Activated naive CD8-positive, alpha-beta T cell treated with anti-CD3 and anti-CD28 coated beads, Interleukin-2, amount 50 U/mL, for 24 hours (primary cell): ENCODE measurements at regions not wholly inside any gene's neighbourhood (a gene's known extent, or its start where the extent isn't known, plus 50 kb on each side); places are given as distances from the start of the nearest gene placed in this dataset.

Experiments used
- ATAC-seq: fragments of 150-1000 bp; cut with Tn5 transposase; one replicate; pipeline ENCODE4 v1.10.0; 2021
- DNase-seq: peaks from one replicate; pipeline ENCODE4 v3.0.0; 2021
- H3K27ac Mint-ChIP-seq: one replicate; pipeline ENCODE4 v1.8.0; 2021; ENCODE audit warnings: mild to moderate bottlenecking, mixed read lengths
- H3K27me3 Mint-ChIP-seq: one replicate; pipeline ENCODE4 v1.8.0; 2021; ENCODE audit warnings: mixed read lengths
- H3K36me3 Mint-ChIP-seq: one replicate; pipeline ENCODE4 v1.8.0; 2021; ENCODE audit warnings: low read depth, mixed read lengths
- H3K4me1 Mint-ChIP-seq: one replicate; pipeline ENCODE4 v1.8.0; 2021; ENCODE audit warnings: mixed read lengths
- H3K4me3 Mint-ChIP-seq: one replicate; pipeline ENCODE4 v1.8.0; 2021; ENCODE audit warnings: mild to moderate bottlenecking, moderate library complexity, mixed read lengths
- H3K9me3 Mint-ChIP-seq: one replicate; pipeline ENCODE4 v1.8.0; 2021; ENCODE audit warnings: mixed read lengths

- no peak overlapping the region for H3K4me3 Mint-ChIP-seq
- H3K36me3 Mint-ChIP-seq: peaks cover 10% of the 10 kb centered on the region
- no peak for DNase-seq
- peak overlapping the region; percentile 53 for H3K27ac Mint-ChIP-seq
- H3K4me1 Mint-ChIP-seq: peaks cover 34% of the 10 kb centered on the region
- peaks cover 19% of the 10 kb centered on the region for H3K9me3 Mint-ChIP-seq
- peak; percentile 95 for ATAC-seq
- H3K27me3 Mint-ChIP-seq: no peaks in the 10 kb centered on the region
These were observed 379.3 kb upstream of the CBLB start for GRCh38 chr3:106247902-106248684.

GRCh38 chr3:106249159-106249558, 380.3 kb upstream of the CBLB start:
- Mint-ChIP-seq H3K36me3 (peaks cover 10% of the 10 kb centered on the region), H3K4me1 (peaks cover 30% of the 10 kb centered on the region), H3K27ac (no peak overlapping the region), H3K9me3 (peaks cover 19% of the 10 kb centered on the region), H3K27me3 (no peaks in the 10 kb centered on the region), H3K4me3 (no peak overlapping the region)
- ATAC-seq: no peak
- no peak for DNase-seq

GRCh38 chr3:106249981-106250380, 381.2 kb upstream of the CBLB start:
- peaks cover 10% of the 10 kb centered on the region for H3K36me3 Mint-ChIP-seq
- no peak overlapping the region for H3K27ac Mint-ChIP-seq
- H3K4me1 Mint-ChIP-seq: peaks cover 32% of the 10 kb centered on the region
- no peak for ATAC-seq
- no peaks in the 10 kb centered on the region for H3K27me3 Mint-ChIP-seq
- H3K4me3 Mint-ChIP-seq: no peak overlapping the region
- peaks cover 19% of the 10 kb centered on the region for H3K9me3 Mint-ChIP-seq
- DNase-seq: no peak

- no peak for DNase-seq
- no peak overlapping the region for H3K27ac Mint-ChIP-seq
These were observed 382.5 kb upstream of the CBLB start for GRCh38 chr3:106251160-106251892.

GRCh38 chr3:106255870-106256248, 387.0 kb upstream of the CBLB start:
- Mint-ChIP-seq H3K9me3 (peaks cover 12% of the 10 kb centered on the region), H3K27ac (no peak overlapping the region), H3K36me3 (peaks cover 6% of the 10 kb centered on the region), H3K4me3 (no peak overlapping the region), H3K4me1 (peaks cover 8% of the 10 kb centered on the region), H3K27me3 (no peaks in the 10 kb centered on the region)
- ATAC-seq (no peak), DNase-seq (no peak)

More at GRCh38 chr3:106251160-106251892, 382.5 kb upstream of the CBLB start:
- H3K36me3 Mint-ChIP-seq: peaks cover 10% of the 10 kb centered on the region
- no peak for ATAC-seq
- H3K9me3 Mint-ChIP-seq: peaks cover 19% of the 10 kb centered on the region
- H3K4me3 Mint-ChIP-seq: no peak overlapping the region
- H3K27me3 Mint-ChIP-seq: no peaks in the 10 kb centered on the region
- peaks cover 34% of the 10 kb centered on the region for H3K4me1 Mint-ChIP-seq

GRCh38 chr3:106256249-106256957, 387.6 kb upstream of the CBLB start:
- no peak for DNase-seq
- H3K4me3 Mint-ChIP-seq: peak overlapping the region; percentile 14
- peaks cover 4% of the 10 kb centered on the region for H3K36me3 Mint-ChIP-seq
- H3K4me1 Mint-ChIP-seq: peaks cover 7% of the 10 kb centered on the region
- H3K27ac Mint-ChIP-seq: no peak overlapping the region
- peaks cover 9% of the 10 kb centered on the region for H3K9me3 Mint-ChIP-seq
- H3K27me3 Mint-ChIP-seq: no peaks in the 10 kb centered on the region
- ATAC-seq: no peak

GRCh38 chr3:106257172-106257571, 388.4 kb upstream of the CBLB start:
- ATAC-seq: no peak
- Mint-ChIP-seq H3K36me3 (peaks cover 3% of the 10 kb centered on the region), H3K27ac (no peak overlapping the region), H3K9me3 (peaks cover 9% of the 10 kb centered on the region), H3K4me3 (no peak overlapping the region), H3K27me3 (no peaks in the 10 kb centered on the region), H3K4me1 (peaks cover 9% of the 10 kb centered on the region)
- DNase-seq: no peak

- H3K4me1 Mint-ChIP-seq: peaks cover 5% of the 10 kb centered on the region
- H3K36me3 Mint-ChIP-seq: no peaks in the 10 kb centered on the region
- H3K27me3 Mint-ChIP-seq: no peaks in the 10 kb centered on the region
- H3K4me3 Mint-ChIP-seq: no peak overlapping the region
- no peak for ATAC-seq
- no peak for DNase-seq
- H3K27ac Mint-ChIP-seq: no peak overlapping the region
- H3K9me3 Mint-ChIP-seq: no peaks in the 10 kb centered on the region
These were observed 392.6 kb upstream of the CBLB start for GRCh38 chr3:106261396-106261795.

- Mint-ChIP-seq H3K36me3 (no peaks in the 10 kb centered on the region), H3K4me3 (no peak overlapping the region), H3K27me3 (no peaks in the 10 kb centered on the region), H3K27ac (no peak overlapping the region), H3K4me1 (peaks cover 3% of the 10 kb centered on the region), H3K9me3 (no peaks in the 10 kb centered on the region)
- no peak for DNase-seq
- ATAC-seq: no peak
These were observed 393.3 kb upstream of the CBLB start for GRCh38 chr3:106261915-106262683.

GRCh38 chr3:106263011-106263410, 394.2 kb upstream of the CBLB start:
- H3K36me3 Mint-ChIP-seq: no peaks in the 10 kb centered on the region
- DNase-seq: no peak
- no peak for ATAC-seq
- H3K4me3 Mint-ChIP-seq: no peak overlapping the region
- H3K27ac Mint-ChIP-seq: no peak overlapping the region
- H3K9me3 Mint-ChIP-seq: no peaks in the 10 kb centered on the region
- H3K4me1 Mint-ChIP-seq: peaks cover 5% of the 10 kb centered on the region
- H3K27me3 Mint-ChIP-seq: no peaks in the 10 kb centered on the region

GRCh38 chr3:106263546-106263945, 394.7 kb upstream of the CBLB start:
- Mint-ChIP-seq H3K27ac (no peak overlapping the region), H3K27me3 (peaks cover 1% of the 10 kb centered on the region), H3K4me3 (no peak overlapping the region), H3K36me3 (no peaks in the 10 kb centered on the region), H3K4me1 (peaks cover 7% of the 10 kb centered on the region), H3K9me3 (no peaks in the 10 kb centered on the region)
- ATAC-seq (no peak), DNase-seq (no peak)

- H3K36me3 Mint-ChIP-seq: no peaks in the 10 kb centered on the region
- no peaks in the 10 kb centered on the region for H3K9me3 Mint-ChIP-seq
- peaks cover 1% of the 10 kb centered on the region for H3K27me3 Mint-ChIP-seq
- DNase-seq (no peak), ATAC-seq (no peak)
- H3K4me3 Mint-ChIP-seq: no peak overlapping the region
- peaks cover 7% of the 10 kb centered on the region for H3K4me1 Mint-ChIP-seq
- no peak overlapping the region for H3K27ac Mint-ChIP-seq
These were observed 396.9 kb upstream of the CBLB start for GRCh38 chr3:106265704-106266103.

- Mint-ChIP-seq H3K27me3 (peaks cover 1% of the 10 kb centered on the region), H3K27ac (no peak overlapping the region), H3K4me1 (peaks cover 4% of the 10 kb centered on the region), H3K4me3 (no peak overlapping the region), H3K9me3 (peaks cover 5% of the 10 kb centered on the region), H3K36me3 (no peaks in the 10 kb centered on the region)
- ATAC-seq: no peak
- no peak for DNase-seq
These were observed 399.9 kb upstream of the CBLB start for GRCh38 chr3:106268696-106269095.

- no peak overlapping the region for H3K4me3 Mint-ChIP-seq
These were observed 403.5 kb upstream of the CBLB start for GRCh38 chr3:106272302-106272701.

More at GRCh38 chr3:106272302-106272701, 403.5 kb upstream of the CBLB start:
- Mint-ChIP-seq H3K27ac (no peak overlapping the region), H3K9me3 (peaks cover 27% of the 10 kb centered on the region), H3K27me3 (peaks cover 1% of the 10 kb centered on the region), H3K36me3 (peaks cover 18% of the 10 kb centered on the region), H3K4me1 (peaks cover 26% of the 10 kb centered on the region)
- no peak for DNase-seq
- ATAC-seq: no peak
